ENCODE measurements at regions not wholly inside any gene's neighbourhood (a gene's known extent, or its start where the extent isn't known, plus 50 kb on each side); places are given as distances from the start of the nearest gene placed in this dataset.

GRCh38 chr11:17150521-17150920, 57.3 kb downstream of the PIK3C2A start:
- H3K4me1 ChIP-seq, result peaks cover 0 to 48% (median 12%) of the 10 kb centered on the region in 4 donors
- DNase-seq (ENCODE audit: low spot score in 2 of 2), result no peak
- WGBS, 2 donors, result 59 to 74% methylated on average over 2 of the region's 2 CpGs
- TF ChIP-seq EP300 (IDR thresholded peaks at IDR 0.05) (no peak), POLR2A (IDR thresholded peaks at IDR 0.05) (no peak), CTCF (IDR thresholded peaks at IDR 0.05) (no peak)
- no peak overlapping the region for H3K4me3 ChIP-seq
- no peaks in the 10 kb centered on the region for H3K27me3 ChIP-seq
- H3K9me3 ChIP-seq, result no peaks in the 10 kb centered on the region
- peak overlapping the region in 3 of 4 donors; percentile 15 to 68 (median 48) for H3K27ac ChIP-seq
- peaks cover 0 to 2% (median 0%) of the 10 kb centered on the region in 3 donors for H3K36me3 ChIP-seq

GRCh38 chr11:17148536-17148935, 59.2 kb downstream of the PIK3C2A start:
- DNase-seq (ENCODE audit: low spot score in 2 of 2), result no peak
- TF ChIP-seq POLR2A (IDR thresholded peaks at IDR 0.05) (no peak), CTCF (IDR thresholded peaks at IDR 0.05) (no peak)
- H3K9me3 ChIP-seq, result no peaks in the 10 kb centered on the region
- H3K36me3 ChIP-seq, result peaks cover 0 to 22% (median 0%) of the 10 kb centered on the region in 3 donors
- H3K4me1 ChIP-seq, result peaks cover 0 to 35% (median 10%) of the 10 kb centered on the region in 4 donors
- H3K27me3 ChIP-seq, result no peaks in the 10 kb centered on the region
- no peak overlapping the region for H3K4me3 ChIP-seq
- H3K27ac ChIP-seq, result no peak overlapping the region

- Histone ChIP-seq H3K9me3 (no peaks in the 10 kb centered on the region), H3K36me3 (peaks cover 0 to 43% (median 0%) of the 10 kb centered on the region in 3 donors), H3K4me3 (no peak overlapping the region), H3K27me3 (no peaks in the 10 kb centered on the region), H3K4me1 (peaks cover 0 to 14% (median 9%) of the 10 kb centered on the region in 4 donors), H3K27ac (no peak overlapping the region)
- DNase-seq (ENCODE audit: low spot score in 2 of 2), result no peak
- no peak for TF ChIP-seq EP300 (IDR thresholded peaks at IDR 0.05)
- TF ChIP-seq POLR2A (IDR thresholded peaks at IDR 0.05), result no peak
- no peak for TF ChIP-seq CTCF (IDR thresholded peaks at IDR 0.05)
These were observed 61.8 kb downstream of the PIK3C2A start for GRCh38 chr11:17145972-17146371.

- TF ChIP-seq EP300 (IDR thresholded peaks at IDR 0.05) (no peak), CTCF (IDR thresholded peaks at IDR 0.05) (no peak), POLR2A (IDR thresholded peaks at IDR 0.05) (no peak)
- Histone ChIP-seq H3K9me3 (no peaks in the 10 kb centered on the region), H3K27me3 (no peaks in the 10 kb centered on the region), H3K36me3 (peaks cover 0 to 61% (median 0%) of the 10 kb centered on the region in 3 donors), H3K27ac (no peak overlapping the region), H3K4me3 (no peak overlapping the region), H3K4me1 (peaks cover 0 to 5% (median 0%) of the 10 kb centered on the region in 4 donors)
- DNase-seq (ENCODE audit: low spot score in 2 of 2), result no peak
- WGBS, 2 donors, result 96 to 100% methylated on average over 2 of the region's 2 CpGs
These were observed 65.0 kb upstream of the RPS13 start for GRCh38 chr11:17142450-17142849.

- WGBS, 2 donors, result 90% methylated on average over 5 of the region's 5 CpGs
- TF ChIP-seq EP300 (IDR thresholded peaks at IDR 0.05), result no peak
- TF ChIP-seq CTCF (IDR thresholded peaks at IDR 0.05), result no peak
- no peak for TF ChIP-seq POLR2A (IDR thresholded peaks at IDR 0.05)
- H3K36me3 ChIP-seq, result peaks cover 0 to 64% (median 0%) of the 10 kb centered on the region in 3 donors
These were observed 63.7 kb upstream of the RPS13 start for GRCh38 chr11:17141156-17141555.

More at GRCh38 chr11:17141156-17141555, 63.7 kb upstream of the RPS13 start:
- Histone ChIP-seq H3K4me3 (no peak overlapping the region), H3K9me3 (no peaks in the 10 kb centered on the region), H3K27me3 (no peaks in the 10 kb centered on the region), H3K4me1 (peaks cover 0 to under 1% (median 0%) of the 10 kb centered on the region in 4 donors), H3K27ac (no peak overlapping the region)
- no peak for DNase-seq (ENCODE audit: low spot score in 2 of 2)

Data from tibial nerve (tissue), 4 donors.